ENCODE measurements at regions not wholly inside any gene's neighbourhood (a gene's known extent, or its start where the extent isn't known, plus 50 kb on each side); places are given as distances from the start of the nearest gene placed in this dataset.

GRCh38 chr14:21780429-21781084 is 106.9 kb upstream of the OR4E1 start:
- TF ChIP-seq POLR2A (IDR thresholded peaks at IDR 0.05; ENCODE audit: low read length) (no peak), RAD21 (conservative IDR thresholded peaks at IDR 0.05 in 1 of 2, IDR thresholded peaks at IDR 0.05 in 1 of 2) (no peak), CTCF (IDR thresholded peaks at IDR 0.05) (no peak), CBX2 (IDR thresholded peaks at IDR 0.05; ENCODE audit: borderline replicate concordance, low read depth) (no peak), JUNB (IDR thresholded peaks at IDR 0.05) (no peak), KDM1A (IDR thresholded peaks at IDR 0.05; ENCODE audit: low read depth) (no peak), EP300 (IDR thresholded peaks at IDR 0.05) (no peak)
